ENCODE measurements at regions not wholly inside any gene's neighbourhood (a gene's known extent, or its start where the extent isn't known, plus 50 kb on each side); places are given as distances from the start of the nearest gene placed in this dataset.
A peak's percentile ranks its signal among the peaks of the same experiment; 100 is the strongest.
"Not testable (repeated sequence)": the region's sequence is repeated elsewhere in the genome, so short reads cannot be mapped to it uniquely, and the experiment has no call there.

DNA sequence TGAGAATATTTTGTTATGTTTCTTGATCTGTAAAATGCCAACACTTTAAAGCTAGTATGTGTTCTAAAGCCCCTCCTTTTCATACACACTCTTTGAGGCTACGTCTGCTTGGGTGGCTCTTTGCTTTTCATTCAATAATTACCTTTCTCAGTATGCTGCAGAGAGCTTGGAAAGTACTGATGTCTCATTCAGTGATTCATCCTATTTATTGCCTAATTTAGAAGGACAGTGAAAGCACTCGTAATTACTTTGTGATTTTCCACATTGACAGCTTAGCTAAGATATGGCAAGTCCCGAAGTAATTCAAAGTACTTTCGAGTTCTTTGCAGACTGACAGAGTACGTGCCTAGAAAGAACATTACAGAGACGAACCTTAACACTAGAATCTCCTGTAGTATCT lies 57.2 kb downstream of the BMP15 start:
- DNase-seq, result no peak

DNA sequence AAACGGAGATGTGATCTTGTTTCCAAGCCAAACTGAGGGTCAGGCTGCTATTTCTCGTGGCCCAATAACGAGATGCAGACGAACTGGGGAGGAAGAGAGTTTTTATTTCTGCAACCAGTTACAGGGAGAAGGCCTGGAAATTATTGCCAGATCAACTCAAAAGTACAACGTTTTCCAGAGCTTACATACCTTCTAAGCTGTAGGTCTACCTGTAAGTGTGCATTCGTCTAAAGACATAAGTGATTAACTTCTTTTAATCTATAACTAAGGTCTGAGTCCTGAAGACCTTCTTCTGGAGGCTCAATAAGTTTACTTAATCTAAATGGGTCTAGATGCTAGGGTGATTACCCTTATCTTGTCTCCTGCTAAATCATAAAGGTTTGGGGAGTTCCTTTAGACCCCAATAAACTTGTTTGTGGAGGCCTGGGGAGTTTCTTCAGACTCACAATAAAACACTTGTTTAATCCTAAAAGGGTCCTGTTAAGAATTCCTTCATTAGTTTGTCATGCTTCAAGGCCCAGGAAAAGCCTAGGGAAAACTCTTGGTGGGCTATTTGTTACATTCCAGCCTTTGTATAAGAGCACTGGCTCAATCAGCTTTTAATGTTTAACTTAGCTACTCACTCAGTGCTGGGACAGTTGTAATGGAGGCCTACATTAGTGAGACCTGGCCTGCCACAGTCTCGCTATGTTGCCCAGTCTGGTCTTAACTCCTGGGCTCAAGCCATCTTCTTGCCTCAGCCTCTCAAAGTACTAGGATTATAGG lies 58.5 kb downstream of the BMP15 start:
- DNase-seq, result not testable (repeated sequence)

GRCh38 chrX:50971395-50971794 lies 60.9 kb downstream of the BMP15 start:
- no peak for DNase-seq

GRCh38 chrX:50973199-50973598 lies 62.7 kb downstream of the BMP15 start:
- DNase-seq, result no peak

GRCh38 chrX:50978920-50979682 lies 68.6 kb downstream of the BMP15 start:
- peak; percentile 9 for DNase-seq

DNA sequence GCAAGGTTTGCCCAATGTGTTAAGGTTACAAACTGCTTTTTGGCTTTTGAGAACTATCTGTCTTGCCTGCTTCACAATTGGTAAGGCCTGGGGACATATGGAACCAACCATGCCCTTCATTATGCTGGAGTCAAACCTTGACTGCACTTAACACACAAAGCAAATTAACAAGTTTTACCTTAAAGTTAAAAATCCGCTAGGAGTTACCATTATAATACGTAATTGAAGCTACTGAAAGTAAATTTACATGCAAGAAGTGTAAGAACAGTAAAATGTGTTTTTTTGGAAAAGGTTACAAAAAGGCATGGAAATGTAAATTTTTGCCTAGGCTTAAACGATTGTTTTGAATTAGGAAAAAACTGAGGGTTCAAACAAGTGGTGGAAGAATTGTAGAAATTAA lies 69.7 kb downstream of the BMP15 start:
- DNase-seq, result no peak

- DNase-seq, result peak; percentile 20
Measured at GRCh38 chrX:50988649-50989048, 78.1 kb downstream of the BMP15 start.

GRCh38 chrX:50996930-50997329 lies 86.4 kb downstream of the BMP15 start:
- no peak for DNase-seq

GRCh38 chrX:51000384-51000783 lies 89.8 kb downstream of the BMP15 start:
- DNase-seq, result not testable (repeated sequence)

DNA sequence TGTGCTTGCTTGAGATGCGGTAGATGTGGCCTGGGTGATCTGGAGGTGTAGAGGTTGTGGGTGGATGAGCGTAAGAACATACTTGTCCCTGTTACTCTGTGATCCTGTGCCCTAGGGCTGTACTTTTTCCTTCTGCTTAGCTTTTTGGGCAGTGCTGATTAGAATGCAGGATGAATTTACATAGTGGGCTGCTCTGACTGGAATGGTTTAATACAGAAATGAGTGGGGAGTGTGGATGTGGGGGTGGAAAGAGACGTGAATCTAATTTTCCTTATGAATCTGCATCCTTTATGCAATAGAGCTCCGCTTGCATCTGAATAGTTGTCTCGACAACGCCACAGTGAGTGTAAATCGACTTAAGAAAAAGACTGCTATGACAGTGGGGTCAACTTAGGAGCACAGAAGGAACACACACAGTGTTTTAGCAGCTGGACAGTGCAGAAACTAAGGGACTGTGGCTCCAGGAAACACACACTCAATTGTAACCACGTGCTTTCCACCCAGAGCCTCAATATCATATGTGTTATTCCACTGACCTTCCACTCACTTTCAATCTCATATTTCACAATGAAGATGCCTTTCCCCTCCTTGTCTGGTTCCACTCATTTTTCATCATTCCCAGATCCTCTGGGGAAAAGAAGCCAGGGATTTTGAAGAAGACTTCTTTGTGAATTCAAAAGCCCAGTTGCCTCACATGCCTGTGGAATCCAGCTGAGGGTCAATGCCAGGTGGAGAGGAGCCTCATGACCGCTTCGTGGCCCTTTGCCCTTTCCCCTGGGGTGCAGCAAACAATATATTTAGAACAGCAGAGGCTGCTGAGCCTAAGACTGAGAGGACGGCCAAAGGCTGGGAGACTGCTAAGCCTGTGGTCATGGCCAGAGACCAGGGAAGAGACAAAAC lies 91.4 kb downstream of the BMP15 start:
- DNase-seq, result peak; percentile 23

DNA sequence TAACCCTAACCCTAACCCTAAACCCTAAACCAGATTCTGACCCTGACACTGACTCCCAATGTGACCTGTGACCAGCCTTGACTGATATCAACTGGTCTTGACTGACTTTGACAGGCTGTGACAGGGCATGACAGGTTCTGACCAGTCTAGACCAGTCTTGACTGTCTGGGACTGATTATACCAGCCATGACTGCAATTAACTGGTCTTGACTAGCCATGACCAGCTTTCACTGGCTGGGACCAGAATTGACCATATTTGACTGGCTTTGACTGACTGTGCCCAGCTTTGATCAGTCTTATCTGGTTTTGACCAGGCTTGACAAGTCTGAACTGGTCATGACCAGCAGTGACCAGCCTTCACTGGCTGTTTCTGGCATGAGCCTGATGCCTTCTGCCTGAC lies 95.5 kb downstream of the BMP15 start:
- DNase-seq, result no peak

GRCh38 chrX:51024106-51024696 lies 113.7 kb downstream of the BMP15 start:
- no peak for DNase-seq

- DNase-seq, result no peak
Measured at GRCh38 chrX:51026862-51027261, 116.3 kb downstream of the BMP15 start.

GRCh38 chrX:51035746-51036145 lies 125.2 kb downstream of the BMP15 start:
- no peak for DNase-seq

GRCh38 chrX:51047950-51048349 lies 137.4 kb downstream of the BMP15 start:
- peak; percentile 0 for DNase-seq

GRCh38 chrX:51053741-51054140 lies 143.2 kb downstream of the BMP15 start:
- no peak for DNase-seq

GRCh38 chrX:51098046-51098445 lies 187.5 kb downstream of the BMP15 start:
- no peak for DNase-seq

GRCh38 chrX:51119058-51119926 lies 208.8 kb downstream of the BMP15 start:
- not testable (repeated sequence) for DNase-seq

GRCh38 chrX:51125743-51126142 lies 206.9 kb upstream of the NUDT10 start:
- not testable (repeated sequence) for DNase-seq

DNA sequence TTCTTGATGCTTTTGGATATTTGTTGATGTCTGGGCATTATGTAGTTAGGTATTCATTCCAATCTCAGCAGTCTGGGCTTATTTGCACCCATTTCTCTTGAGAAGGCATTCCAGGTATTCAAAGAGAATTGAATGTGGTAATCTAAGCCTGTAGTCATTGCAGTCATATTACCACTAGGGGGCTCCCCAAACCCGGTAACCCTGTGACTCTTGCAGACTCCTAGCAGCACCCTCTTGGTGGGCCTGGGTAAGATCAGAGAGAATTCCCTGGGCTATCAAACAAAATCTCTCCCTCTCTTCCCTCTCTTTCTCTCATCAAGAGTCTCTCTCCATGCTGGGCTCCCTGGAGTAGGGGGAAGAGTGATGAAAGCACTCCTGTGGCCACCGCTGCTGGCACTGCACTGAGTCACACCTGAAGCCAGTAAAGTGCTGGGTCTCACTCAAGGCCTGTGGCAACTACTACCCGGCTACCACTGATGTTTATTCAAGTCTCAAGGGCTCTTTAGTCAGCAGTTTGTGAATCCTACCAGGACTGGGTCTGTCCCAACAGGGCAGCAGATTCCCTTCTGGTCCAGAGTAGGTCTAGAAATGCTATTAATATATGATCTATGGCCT lies 187.7 kb upstream of the NUDT10 start:
- peak; percentile 5 for DNase-seq

DNA sequence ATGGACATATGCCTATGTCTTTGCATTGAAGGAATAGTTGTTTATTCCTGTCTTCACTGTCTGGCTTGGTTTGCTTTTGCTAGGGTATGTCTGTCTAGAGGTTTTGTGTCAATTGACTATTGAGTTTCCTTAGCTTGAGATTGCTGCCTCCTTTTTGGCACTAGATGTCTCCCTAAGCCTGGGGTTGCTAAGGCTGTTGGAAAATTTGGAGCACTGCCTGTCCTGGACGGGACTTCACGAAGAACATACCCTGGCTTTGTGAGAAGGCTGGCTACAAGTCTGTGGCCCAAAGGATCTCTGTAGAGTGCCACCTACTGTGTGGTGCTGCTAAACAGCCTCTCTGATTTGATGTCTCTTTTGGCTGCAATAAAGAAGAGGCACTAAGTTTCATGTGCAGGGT lies 183.8 kb upstream of the NUDT10 start:
- DNase-seq, result peak; percentile 11
